ENCODE measurements at regions not wholly inside any gene's neighbourhood (a gene's known extent, or its start where the extent isn't known, plus 50 kb on each side); places are given as distances from the start of the nearest gene placed in this dataset.

DNA sequence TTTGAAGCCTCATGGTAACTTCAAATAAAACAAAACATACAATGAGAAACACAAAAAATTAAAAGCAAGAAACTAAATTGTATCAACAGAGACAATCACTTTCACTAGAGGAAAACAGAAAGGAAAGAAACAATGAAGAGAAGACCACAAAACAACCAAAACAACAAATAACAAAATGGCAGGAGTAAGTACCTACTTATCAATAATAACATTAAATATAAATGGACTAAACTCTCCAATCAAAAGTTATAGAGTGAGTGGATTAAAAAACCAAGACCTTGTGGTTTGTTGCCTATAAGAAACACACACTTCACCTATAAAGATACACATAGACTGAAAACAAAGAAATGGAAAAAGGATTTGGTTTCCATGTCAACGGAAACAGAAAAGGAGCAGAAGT is 830.1 kb upstream of the TMEFF2 start:
- no peak overlapping the region for H3K4me3 ChIP-seq (ENCODE audit: low read depth, low read length)
- CTCF ChIA-PET = no interaction called here
- POLR2A ChIA-PET = no interaction called here
- TF ChIP-seq, protein P1, sequence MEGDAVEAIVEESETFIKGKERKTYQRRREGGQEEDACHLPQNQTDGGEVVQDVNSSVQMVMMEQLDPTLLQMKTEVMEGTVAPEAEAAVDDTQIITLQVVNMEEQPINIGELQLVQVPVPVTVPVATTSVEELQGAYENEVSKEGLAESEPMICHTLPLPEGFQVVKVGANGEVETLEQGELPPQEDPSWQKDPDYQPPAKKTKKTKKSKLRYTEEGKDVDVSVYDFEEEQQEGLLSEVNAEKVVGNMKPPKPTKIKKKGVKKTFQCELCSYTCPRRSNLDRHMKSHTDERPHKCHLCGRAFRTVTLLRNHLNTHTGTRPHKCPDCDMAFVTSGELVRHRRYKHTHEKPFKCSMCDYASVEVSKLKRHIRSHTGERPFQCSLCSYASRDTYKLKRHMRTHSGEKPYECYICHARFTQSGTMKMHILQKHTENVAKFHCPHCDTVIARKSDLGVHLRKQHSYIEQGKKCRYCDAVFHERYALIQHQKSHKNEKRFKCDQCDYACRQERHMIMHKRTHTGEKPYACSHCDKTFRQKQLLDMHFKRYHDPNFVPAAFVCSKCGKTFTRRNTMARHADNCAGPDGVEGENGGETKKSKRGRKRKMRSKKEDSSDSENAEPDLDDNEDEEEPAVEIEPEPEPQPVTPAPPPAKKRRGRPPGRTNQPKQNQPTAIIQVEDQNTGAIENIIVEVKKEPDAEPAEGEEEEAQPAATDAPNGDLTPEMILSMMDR (IDR thresholded peaks at IDR 0.05; ENCODE audit: insufficient read depth, low read length, missing control alignments) = no peak
- DNase-seq (ENCODE audit: low read depth, low spot score) = no peak

DNA sequence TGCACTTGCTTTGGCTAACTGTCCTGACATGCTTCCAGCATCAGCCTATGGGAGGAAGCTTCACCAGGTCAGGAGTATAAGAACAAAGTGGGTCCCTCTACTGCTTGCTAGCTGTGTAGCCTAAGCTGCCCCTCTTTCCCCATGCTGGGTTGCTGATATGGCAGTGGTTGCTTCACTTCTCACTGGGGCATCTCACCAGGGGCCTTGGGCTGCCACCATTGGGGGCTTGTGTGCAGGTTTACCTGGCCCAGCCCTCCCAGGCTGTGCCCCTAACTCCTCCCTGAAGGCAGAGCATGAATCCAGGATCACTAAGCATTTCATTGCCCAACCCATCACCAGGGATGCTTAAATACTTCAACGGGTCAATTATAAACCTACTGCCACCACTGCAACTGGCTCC is 817.1 kb upstream of the TMEFF2 start:
- no peak overlapping the region for H3K4me3 ChIP-seq (ENCODE audit: low read depth, low read length)
- DNase-seq (ENCODE audit: low read depth, low spot score) = no peak
- TF ChIP-seq, protein P1 (IDR thresholded peaks at IDR 0.05; ENCODE audit: insufficient read depth, low read length, missing control alignments) = no peak
- ChIA-PET POLR2A (no interaction called here), CTCF (no interaction called here)

DNA sequence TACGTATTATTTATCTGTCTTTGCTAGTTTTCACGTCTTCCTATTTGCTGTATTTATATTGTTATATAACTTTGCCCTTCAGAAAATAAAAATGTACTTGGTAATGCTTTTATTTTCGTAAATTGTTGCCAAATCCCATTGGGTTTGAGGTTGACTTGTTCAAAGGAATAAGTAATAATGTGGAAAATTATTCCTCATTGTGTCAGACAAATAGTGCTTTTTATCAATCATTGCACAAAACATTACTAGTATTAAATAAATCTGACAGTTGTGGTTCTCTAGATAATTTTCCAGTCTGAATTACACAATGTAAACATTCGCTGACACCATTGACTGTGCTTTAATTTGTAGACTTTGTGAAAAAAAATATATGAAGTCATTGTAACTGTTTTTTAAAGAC is 798.3 kb upstream of the TMEFF2 start:
- TF ChIP-seq, protein P1 (IDR thresholded peaks at IDR 0.05; ENCODE audit: insufficient read depth, low read length, missing control alignments) = no peak
- no peak overlapping the region for H3K4me3 ChIP-seq (ENCODE audit: low read depth, low read length)
- ChIA-PET CTCF (no interaction called here), POLR2A (no interaction called here)
- no peak for DNase-seq (ENCODE audit: low read depth, low spot score)

DNA sequence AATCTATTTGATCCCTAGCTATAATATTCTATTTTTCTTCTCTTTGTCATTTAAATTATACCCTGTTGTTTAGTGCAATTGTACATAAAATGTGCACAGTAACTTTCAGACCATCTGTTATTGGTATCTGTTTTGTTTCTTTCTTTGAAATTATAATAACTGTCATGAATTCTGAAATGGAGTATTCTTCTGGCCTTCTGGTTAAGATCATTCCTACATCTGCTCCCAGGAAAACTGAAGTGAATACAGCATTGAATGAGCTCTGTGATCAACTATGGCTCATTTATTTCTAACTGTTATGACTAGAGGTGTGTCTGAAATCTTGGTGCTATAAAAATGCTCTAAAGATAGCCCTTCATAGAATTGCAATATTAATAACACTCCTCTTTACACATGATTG is 788.4 kb upstream of the TMEFF2 start:
- POLR2A ChIA-PET = no interaction called here
- DNase-seq (ENCODE audit: low read depth, low spot score) = no peak
- TF ChIP-seq, protein P1 (IDR thresholded peaks at IDR 0.05; ENCODE audit: insufficient read depth, low read length, missing control alignments) = no peak
- no peak overlapping the region for H3K4me3 ChIP-seq (ENCODE audit: low read depth, low read length)
- CTCF ChIA-PET = no interaction called here

DNA sequence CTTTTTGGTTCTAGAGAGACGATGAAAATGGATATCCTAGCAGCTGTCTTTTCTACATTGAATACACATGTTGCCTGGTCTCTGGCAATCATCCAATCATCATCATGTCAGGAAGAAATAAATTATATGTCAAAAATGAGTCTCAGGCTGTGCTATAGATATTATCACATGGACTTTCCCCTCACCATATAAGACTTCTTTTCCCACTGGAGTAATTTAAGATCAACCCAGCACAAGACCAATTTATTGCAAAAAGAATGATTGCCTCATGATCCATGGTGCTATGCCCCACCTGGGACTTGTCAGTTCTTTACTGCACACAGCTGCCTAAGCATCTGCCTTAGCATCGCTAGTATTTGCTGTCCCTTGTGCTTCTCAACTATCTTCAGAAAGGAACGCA is 783.7 kb upstream of the TMEFF2 start:
- no peak overlapping the region for H3K4me3 ChIP-seq (ENCODE audit: low read depth, low read length)
- DNase-seq (ENCODE audit: low read depth, low spot score) = no peak
- TF ChIP-seq, protein P1 (IDR thresholded peaks at IDR 0.05; ENCODE audit: insufficient read depth, low read length, missing control alignments) = no peak
- POLR2A ChIA-PET = no interaction called here
- CTCF ChIA-PET = no interaction called here

DNA sequence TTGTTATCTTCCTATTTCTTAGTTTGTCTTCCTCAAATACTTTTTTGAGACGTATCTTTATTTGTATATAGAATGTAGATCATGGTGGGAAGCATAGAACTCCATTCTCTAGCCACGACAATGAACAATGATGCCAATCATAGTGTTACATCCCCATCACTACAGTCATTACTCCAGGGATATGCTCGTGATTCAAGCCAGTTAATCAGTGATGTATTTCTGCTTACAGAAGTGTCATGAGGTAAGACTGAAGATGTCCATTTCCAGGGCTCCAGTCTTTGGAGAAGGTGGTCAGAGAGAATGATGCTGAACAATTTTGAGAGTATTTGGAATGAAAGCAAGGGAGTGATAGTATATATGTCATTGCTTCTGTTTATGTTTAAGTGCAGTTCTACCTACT is 777.2 kb upstream of the TMEFF2 start:
- ChIA-PET CTCF (no interaction called here), POLR2A (no interaction called here)
- no peak overlapping the region for H3K4me3 ChIP-seq (ENCODE audit: low read depth, low read length)
- TF ChIP-seq, protein P1 (IDR thresholded peaks at IDR 0.05; ENCODE audit: insufficient read depth, low read length, missing control alignments) = no peak
- DNase-seq (ENCODE audit: low read depth, low spot score) = no peak

All from AG04449 (cell line).